RWPE2 (cell line): ENCODE measurements at regions not wholly inside any gene's neighbourhood (a gene's known extent, or its start where the extent isn't known, plus 50 kb on each side); places are given as distances from the start of the nearest gene placed in this dataset.

Experiments
- ATAC-seq: fragments of 200-7000 bp; cut with Tn5 transposase; 3 replicates; pipeline ENCODE4 v1.9.1; 2021; ENCODE audit warnings: low read depth
- DNase-seq: peaks from one replicate; pipeline ENCODE4 v3.0.0-alpha.2; 2020; ENCODE audit warnings: low spot score
- H3K27ac ChIP-seq: fragments of 450-650 bp; 2 replicates; pipeline ENCODE4 v1.5.1; 2017; ENCODE audit warnings: mild to moderate bottlenecking; ENCODE audit not compliant: poor library complexity, severe bottlenecking
- H3K27me3 ChIP-seq: fragments of 250-450 bp; sonication (Bioruptor Pico); 2 replicates; pipeline ENCODE4 v1.5.1; 2021; ENCODE audit warnings: mild to moderate bottlenecking, moderate library complexity; ENCODE audit not compliant: insufficient read depth, poor library complexity, severe bottlenecking
- H3K36me3 ChIP-seq: fragments of 250-450 bp; sonication (Bioruptor Pico); 2 replicates; pipeline ENCODE4 v1.5.1; 2020; ENCODE audit warnings: low read depth, mild to moderate bottlenecking, moderate library complexity
- H3K4me1 ChIP-seq: fragments of 250-450 bp; sonication (Bioruptor Pico); 2 replicates; pipeline ENCODE4 v1.5.1; 2021; ENCODE audit warnings: mild to moderate bottlenecking, moderate library complexity; ENCODE audit not compliant: insufficient read depth, poor library complexity, severe bottlenecking
- H3K4me3 ChIP-seq: fragments of 250-450 bp; sonication (Bioruptor Pico); 2 replicates; pipeline ENCODE4 v1.5.1; 2021; ENCODE audit warnings: mild to moderate bottlenecking, moderate library complexity; ENCODE audit not compliant: severe bottlenecking
- H3K9me3 ChIP-seq: fragments of 250-450 bp; sonication (Bioruptor Pico); 2 replicates; pipeline ENCODE4 v1.5.1; 2021; ENCODE audit warnings: mild to moderate bottlenecking, moderate library complexity; ENCODE audit not compliant: severe bottlenecking
- CTCF ChIP-seq: fragments of 450-650 bp; IDR thresholded peaks from one replicate; pipeline ENCODE4 v1.5.1; 2017; ENCODE audit warnings: mild to moderate bottlenecking, moderate library complexity; ENCODE audit not compliant: poor library complexity, severe bottlenecking

- DNase-seq (no peak), ATAC-seq (no peak)
- Histone ChIP-seq H3K9me3 (no peaks in the 10 kb centered on the region), H3K4me3 (no peak overlapping the region), H3K27me3 (no peaks in the 10 kb centered on the region), H3K27ac (no peak overlapping the region), H3K4me1 (no peaks in the 10 kb centered on the region), H3K36me3 (no peaks in the 10 kb centered on the region)
- no peak for TF ChIP-seq CTCF
Measured at GRCh38 chr4:173899813-173900212, 369.8 kb upstream of the HAND2 start.

DNA sequence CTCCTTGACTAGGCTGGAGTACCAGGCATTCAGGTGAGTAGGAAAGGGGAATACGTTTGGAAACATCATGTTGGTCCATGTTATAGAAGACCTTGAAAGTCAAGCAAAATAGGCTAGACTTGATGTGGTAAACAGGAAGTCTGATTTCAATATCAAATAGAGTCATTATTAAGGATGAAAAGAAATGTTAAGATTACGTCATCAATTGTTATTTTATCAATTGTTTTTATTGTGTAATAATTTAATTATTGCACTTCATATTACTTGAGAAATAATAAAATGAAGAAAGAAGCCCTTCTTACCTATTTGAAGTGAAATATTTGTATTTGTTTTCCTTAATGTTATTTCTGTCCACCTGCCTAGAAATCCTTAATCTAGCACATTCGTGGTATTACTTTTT lies 361.0 kb upstream of the HAND2 start:
- H3K36me3 ChIP-seq = no peaks in the 10 kb centered on the region
- H3K27me3 ChIP-seq = no peaks in the 10 kb centered on the region
- H3K27ac ChIP-seq = no peak overlapping the region
- no peaks in the 10 kb centered on the region for H3K9me3 ChIP-seq
- ATAC-seq = no peak
- no peak for TF ChIP-seq CTCF
- H3K4me1 ChIP-seq = no peaks in the 10 kb centered on the region
- DNase-seq = no peak
- H3K4me3 ChIP-seq = no peak overlapping the region

- no peak overlapping the region for H3K4me3 ChIP-seq
- no peaks in the 10 kb centered on the region for H3K36me3 ChIP-seq
- no peaks in the 10 kb centered on the region for H3K9me3 ChIP-seq
- ATAC-seq (no peak), DNase-seq (no peak)
- TF ChIP-seq CTCF = no peak
- H3K27ac ChIP-seq = no peak overlapping the region
- no peaks in the 10 kb centered on the region for H3K27me3 ChIP-seq
- no peaks in the 10 kb centered on the region for H3K4me1 ChIP-seq
Measured at GRCh38 chr4:173883821-173884220, 353.8 kb upstream of the HAND2 start.

DNA sequence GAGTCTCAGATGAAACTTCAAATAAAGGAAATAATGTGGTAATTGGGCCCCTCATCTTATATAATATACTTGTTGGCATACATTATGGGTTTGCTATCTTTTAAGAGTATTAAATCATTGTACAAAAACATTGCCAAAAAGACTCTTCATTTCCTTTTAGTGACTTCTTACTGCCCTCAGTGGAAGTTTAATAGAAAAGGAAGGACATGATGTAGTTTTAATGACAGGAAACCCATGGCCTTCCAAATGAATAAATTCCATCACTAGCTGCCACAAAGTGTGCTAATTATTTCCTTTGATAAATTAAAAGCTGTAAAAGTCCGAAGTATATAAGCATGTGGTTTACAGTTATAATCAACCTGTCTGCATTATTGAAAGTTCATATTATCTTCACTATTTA lies 350.9 kb upstream of the HAND2 start:
- Histone ChIP-seq H3K4me1 (no peaks in the 10 kb centered on the region), H3K36me3 (no peaks in the 10 kb centered on the region), H3K4me3 (no peak overlapping the region), H3K27ac (no peak overlapping the region), H3K9me3 (no peaks in the 10 kb centered on the region), H3K27me3 (peaks cover 3% of the 10 kb centered on the region)
- DNase-seq (no peak), ATAC-seq (no peak)
- no peak for TF ChIP-seq CTCF

DNA sequence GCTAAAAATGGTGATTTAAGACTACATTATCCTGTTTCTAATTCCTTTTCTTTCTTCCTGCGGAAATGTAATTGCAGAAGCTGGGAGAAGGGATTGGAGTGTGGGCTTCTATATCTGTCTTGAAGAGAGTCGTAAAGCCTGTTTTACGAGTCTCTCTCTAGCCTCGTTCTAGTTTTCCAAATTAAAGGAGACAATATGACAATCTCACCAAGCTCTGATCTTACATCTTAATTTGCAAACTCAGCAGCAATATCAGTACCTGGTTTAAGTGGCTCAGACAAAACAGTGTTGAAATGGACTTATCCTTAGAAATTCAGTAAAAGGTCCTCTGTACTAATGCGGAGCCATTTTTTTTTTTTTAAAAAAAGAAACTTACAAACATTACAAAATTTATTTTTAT lies 349.5 kb upstream of the HAND2 start:
- Histone ChIP-seq H3K36me3 (no peaks in the 10 kb centered on the region), H3K27me3 (peaks cover 3% of the 10 kb centered on the region), H3K27ac (no peak overlapping the region), H3K9me3 (no peaks in the 10 kb centered on the region), H3K4me3 (no peak overlapping the region), H3K4me1 (no peaks in the 10 kb centered on the region)
- TF ChIP-seq CTCF = no peak
- DNase-seq (no peak), ATAC-seq (no peak)
